MCF 10A (cell line): ENCODE measurements at regions not wholly inside any gene's neighbourhood (a gene's known extent, or its start where the extent isn't known, plus 50 kb on each side); places are given as distances from the start of the nearest gene placed in this dataset.

Source experiments
- BruUV-seq: library from RNA; stranded (reverse); fragments of 400-500 nt; replicated peaks from 2 replicates; lab custom pipeline; 2021; lab: Mats Ljungman, UMichigan
- CTCF ChIA-PET: fragments of 300-600 bp; sonication (Branson Sonifier 250); formaldehyde crosslinking; extraction: SDS; loops from one replicate; lab custom pipeline; 2021; ENCODE audit warnings: antibody characterized with exemption, inconsistent platforms; lab: Yijun Ruan, JAX
- POLR2A ChIA-PET: fragments of 300-600, 350-650 bp; sonication (Branson Sonifier 250); formaldehyde crosslinking; extraction: SDS; loops from one replicate; lab custom pipeline; 2020; ENCODE audit warnings: antibody characterized with exemption, inconsistent platforms; lab: Yijun Ruan, JAX
- DNase-seq: peaks from one replicate; pipeline ENCODE4 v3.0.0-alpha.2; 2018; ENCODE audit not compliant: unreplicated experiment
- H3K27ac Mint-ChIP-seq: one replicate; pipeline ENCODE4 v1.8.0; 2022; ENCODE audit warnings: mild to moderate bottlenecking, low read depth, mixed read lengths; ENCODE audit not compliant: unreplicated experiment
- H3K27me3 Mint-ChIP-seq: one replicate; pipeline ENCODE4 v1.8.0; 2022; ENCODE audit warnings: mixed read lengths; ENCODE audit not compliant: insufficient read depth, unreplicated experiment
- H3K36me3 Mint-ChIP-seq: one replicate; pipeline ENCODE4 v1.8.0; 2022; ENCODE audit warnings: mild to moderate bottlenecking, moderate library complexity, mixed read lengths; ENCODE audit not compliant: insufficient read depth, unreplicated experiment
- H3K4me1 Mint-ChIP-seq: one replicate; pipeline ENCODE4 v1.8.0; 2022; ENCODE audit warnings: mixed read lengths; ENCODE audit not compliant: insufficient read depth, unreplicated experiment
- H3K4me3 Mint-ChIP-seq: one replicate; pipeline ENCODE4 v1.8.0; 2022; ENCODE audit warnings: mild to moderate bottlenecking, moderate library complexity, mixed read lengths; ENCODE audit not compliant: unreplicated experiment
- H3K9me3 Mint-ChIP-seq: one replicate; pipeline ENCODE4 v1.8.0; 2022; ENCODE audit warnings: mixed read lengths; ENCODE audit not compliant: unreplicated experiment
- CTCF ChIP-seq: fragments of 200-600 bp; IDR thresholded peaks from one replicate; pipeline ENCODE4 v1.8.0; 2022; ENCODE audit warnings: antibody characterized with exemption, mild to moderate bottlenecking; ENCODE audit not compliant: unreplicated experiment
- intact Hi-C: fragments of 100-400 bp; cut with micrococcal nuclease; formaldehyde crosslinking; loops from 2 replicates; pipeline ENCODE4 v1.14.1; 2022

DNA sequence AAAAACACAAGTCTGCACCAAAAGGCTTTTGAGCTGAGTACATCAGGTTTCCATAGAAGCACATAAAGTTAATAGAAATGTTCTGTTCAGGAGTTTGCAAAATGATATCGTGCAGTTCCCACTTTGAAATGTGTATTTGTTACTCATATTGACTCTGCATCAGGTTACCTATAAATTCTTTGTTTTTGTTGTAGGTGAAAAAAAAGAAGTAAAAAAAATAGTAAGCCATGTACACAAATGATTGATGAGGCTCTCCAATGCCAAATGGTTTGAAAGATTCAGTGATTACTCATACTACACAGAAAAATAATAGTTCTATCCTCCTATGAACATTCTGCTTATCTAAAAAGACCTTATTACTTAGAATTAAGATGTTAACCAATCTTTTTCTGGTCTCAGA is 287.3 kb upstream of the MME start:
- no peaks in the 10 kb centered on the region for H3K9me3 Mint-ChIP-seq
- intact Hi-C loops = loop anchor here (5.0 kb wide), 1 partner anchor 94 kb away; no protein-coding TSS in a partner anchor
- H3K4me1 Mint-ChIP-seq = peaks cover 11% of the 10 kb centered on the region
- H3K36me3 Mint-ChIP-seq = no peaks in the 10 kb centered on the region
- H3K4me3 Mint-ChIP-seq = no peak overlapping the region
- BruUV-seq = no TSS peak
- POLR2A ChIA-PET = interaction anchor here (0.9 kb wide), 1 partner anchor 531 kb away, joined by 3 read pairs; no protein-coding TSS in a partner anchor
- TF ChIP-seq CTCF = no peak
- CTCF ChIA-PET = interaction anchor here (2.0 kb wide), 1 partner anchor 530 kb away, joined by 9 read pairs; no protein-coding TSS in a partner anchor
- H3K27ac Mint-ChIP-seq = no peak overlapping the region
- no peak for DNase-seq
- H3K27me3 Mint-ChIP-seq = no peaks in the 10 kb centered on the region

DNA sequence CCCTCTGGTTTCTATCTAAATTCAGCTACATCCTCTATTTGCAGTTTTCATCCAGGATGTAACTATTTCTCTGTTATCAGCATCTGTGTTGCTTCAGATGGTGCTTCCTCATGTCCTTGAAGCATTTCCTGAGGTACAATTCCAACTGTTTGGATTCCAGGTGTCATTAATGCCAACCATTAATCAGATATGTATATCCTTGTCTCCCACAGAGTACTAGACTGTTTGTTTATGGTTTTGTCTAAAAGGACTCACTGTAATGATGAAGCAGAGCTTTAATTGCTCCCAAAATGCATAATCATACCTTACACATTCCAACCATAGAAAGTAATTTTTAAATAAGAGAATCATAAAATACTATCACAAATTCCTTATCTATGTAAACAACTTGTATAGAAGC is 288.5 kb upstream of the MME start:
- H3K27ac Mint-ChIP-seq = no peak overlapping the region
- no peak overlapping the region for H3K4me3 Mint-ChIP-seq
- no peaks in the 10 kb centered on the region for H3K9me3 Mint-ChIP-seq
- intact Hi-C loops = loop anchor here (5.0 kb wide), 1 partner anchor 96 kb away; no protein-coding TSS in a partner anchor
- peaks cover 15% of the 10 kb centered on the region for H3K4me1 Mint-ChIP-seq
- CTCF ChIA-PET = interaction anchor here (0.6 to 2.0 kb wide), 3 partner anchors 34 to 531 kb away, joined by 3 to 9 read pairs (median 3); no protein-coding TSS in a partner anchor
- POLR2A ChIA-PET = interaction anchor here (0.9 kb wide), 1 partner anchor 532 kb away, joined by 3 read pairs; no protein-coding TSS in a partner anchor
- DNase-seq = no peak
- no TSS peak for BruUV-seq
- H3K36me3 Mint-ChIP-seq = no peaks in the 10 kb centered on the region
- H3K27me3 Mint-ChIP-seq = no peaks in the 10 kb centered on the region
- no peak for TF ChIP-seq CTCF

GRCh38 chr3:154786724-154787123 is 293.4 kb upstream of the MME start:
- Mint-ChIP-seq H3K27me3 (no peaks in the 10 kb centered on the region), H3K4me1 (peaks cover 9% of the 10 kb centered on the region), H3K4me3 (no peak overlapping the region), H3K9me3 (no peaks in the 10 kb centered on the region), H3K36me3 (no peaks in the 10 kb centered on the region), H3K27ac (peak overlapping the region; percentile 10)
- CTCF ChIA-PET = interaction anchor here (0.7 to 1.5 kb wide), 2 partner anchors 428 to 537 kb away, joined by 3 read pairs; no protein-coding TSS in a partner anchor
- no TSS peak for BruUV-seq
- no peak for TF ChIP-seq CTCF
- no peak for DNase-seq
- POLR2A ChIA-PET = interaction anchor here (1.0 to 1.2 kb wide), 3 partner anchors 9 to 141 kb away, joined by 3 read pairs; no protein-coding TSS in a partner anchor
- intact Hi-C loops = no loop called here

DNA sequence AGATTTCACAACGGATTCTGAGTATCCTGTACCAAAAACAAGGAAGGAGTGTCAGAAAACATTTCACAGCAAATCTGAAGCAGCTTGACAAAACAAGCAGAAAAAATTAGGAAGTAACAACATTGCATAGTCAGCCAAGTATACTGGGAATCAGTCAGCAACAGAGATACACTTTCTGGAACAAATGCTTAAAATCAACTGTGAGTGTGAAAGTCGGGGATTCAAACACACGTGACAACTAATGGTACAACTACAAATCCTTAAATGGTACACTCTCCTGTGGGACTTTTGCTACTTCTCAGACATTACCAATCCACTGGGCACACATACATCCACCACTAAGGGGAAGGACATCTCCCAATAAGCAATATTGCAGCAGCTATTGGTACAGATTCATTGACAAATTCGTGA is 296.6 kb upstream of the MME start:
- peaks cover 30% of the 10 kb centered on the region for H3K4me1 Mint-ChIP-seq
- TF ChIP-seq CTCF = no peak
- POLR2A ChIA-PET = interaction anchor here (1.0 kb wide), 1 partner anchor 10 kb away, joined by 3 read pairs; no protein-coding TSS in a partner anchor
- no TSS peak for BruUV-seq
- H3K27ac Mint-ChIP-seq = no peak overlapping the region
- H3K4me3 Mint-ChIP-seq = no peak overlapping the region
- no peak for DNase-seq
- H3K27me3 Mint-ChIP-seq = no peaks in the 10 kb centered on the region
- CTCF ChIA-PET = interaction anchor here (0.6 to 1.0 kb wide), 2 partner anchors 27 to 121 kb away, joined by 3 to 4 read pairs; no protein-coding TSS in a partner anchor
- H3K9me3 Mint-ChIP-seq = no peaks in the 10 kb centered on the region
- intact Hi-C loops = no loop called here
- H3K36me3 Mint-ChIP-seq = no peaks in the 10 kb centered on the region
